ENCODE measurements at regions not wholly inside any gene's neighbourhood (a gene's known extent, or its start where the extent isn't known, plus 50 kb on each side); places are given as distances from the start of the nearest gene placed in this dataset.

DNA sequence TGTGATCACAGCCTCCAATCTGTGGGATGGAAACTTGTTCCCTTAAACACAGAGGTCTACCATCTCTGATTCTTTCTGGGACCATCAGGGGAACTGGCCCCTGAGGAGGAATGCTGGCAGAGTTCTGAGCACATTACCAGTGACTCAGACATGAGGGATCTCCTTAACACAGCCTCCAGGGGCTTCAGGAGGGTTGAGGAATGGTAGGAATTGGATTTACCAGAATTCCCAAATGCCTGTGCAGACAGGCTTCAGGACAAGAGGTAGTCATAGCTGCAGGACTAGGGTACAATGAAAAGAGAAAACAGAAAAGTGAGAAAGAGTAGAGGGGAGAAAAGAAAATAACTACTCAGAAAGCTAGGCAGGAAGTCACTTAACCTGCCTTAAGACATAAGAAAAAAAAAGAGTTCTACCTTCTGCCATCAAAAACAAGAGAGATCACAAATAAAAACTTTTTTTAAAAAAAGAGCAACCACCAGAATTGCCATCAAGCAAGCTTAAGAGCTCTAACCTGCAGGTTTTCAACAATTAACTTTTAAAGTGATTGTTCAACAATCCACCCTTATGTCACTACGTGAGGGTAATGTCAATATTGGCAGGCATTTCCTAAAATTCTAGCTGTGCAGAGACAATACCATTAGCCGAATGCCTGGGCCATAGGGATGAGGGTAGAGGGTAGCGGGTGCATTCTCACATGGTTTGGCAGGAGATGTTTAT lies 524.4 kb downstream of the BCL11A start:
- TF ChIP-seq POLR2A (IDR thresholded peaks at IDR 0.05; ENCODE audit: low read depth, low read length) (no peak), HDAC2 (IDR thresholded peaks at IDR 0.05) (no peak), JUND (IDR thresholded peaks at IDR 0.05; ENCODE audit: low read depth, low read length) (no peak), EGR1 (IDR thresholded peaks at IDR 0.05; ENCODE audit: borderline replicate concordance in 1 of 2, low read depth in 2 of 2, low read length in 2 of 2) (no peak), POLR2AphosphoS5 (IDR thresholded peaks at IDR 0.05; ENCODE audit: low read length) (no peak), YY1 (IDR thresholded peaks at IDR 0.05; ENCODE audit: low read depth, low read length) (no peak), CBX5 (IDR thresholded peaks at IDR 0.05; ENCODE audit: low read depth) (no peak), SIN3A (IDR thresholded peaks at IDR 0.05; ENCODE audit: low read depth, low read length) (no peak)
- TF ChIP-seq, protein P1, sequence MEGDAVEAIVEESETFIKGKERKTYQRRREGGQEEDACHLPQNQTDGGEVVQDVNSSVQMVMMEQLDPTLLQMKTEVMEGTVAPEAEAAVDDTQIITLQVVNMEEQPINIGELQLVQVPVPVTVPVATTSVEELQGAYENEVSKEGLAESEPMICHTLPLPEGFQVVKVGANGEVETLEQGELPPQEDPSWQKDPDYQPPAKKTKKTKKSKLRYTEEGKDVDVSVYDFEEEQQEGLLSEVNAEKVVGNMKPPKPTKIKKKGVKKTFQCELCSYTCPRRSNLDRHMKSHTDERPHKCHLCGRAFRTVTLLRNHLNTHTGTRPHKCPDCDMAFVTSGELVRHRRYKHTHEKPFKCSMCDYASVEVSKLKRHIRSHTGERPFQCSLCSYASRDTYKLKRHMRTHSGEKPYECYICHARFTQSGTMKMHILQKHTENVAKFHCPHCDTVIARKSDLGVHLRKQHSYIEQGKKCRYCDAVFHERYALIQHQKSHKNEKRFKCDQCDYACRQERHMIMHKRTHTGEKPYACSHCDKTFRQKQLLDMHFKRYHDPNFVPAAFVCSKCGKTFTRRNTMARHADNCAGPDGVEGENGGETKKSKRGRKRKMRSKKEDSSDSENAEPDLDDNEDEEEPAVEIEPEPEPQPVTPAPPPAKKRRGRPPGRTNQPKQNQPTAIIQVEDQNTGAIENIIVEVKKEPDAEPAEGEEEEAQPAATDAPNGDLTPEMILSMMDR (IDR thresholded peaks at IDR 0.05 in 2 of 3, conservative IDR thresholded peaks at IDR 0.05 in 1 of 3; ENCODE audit: control insufficient read depth in 2 of 3, extremely low read depth in 1 of 3, insufficient read depth in 1 of 3, low read depth in 3 of 3, low read length in 3 of 3): no peak

Data from GM12878 (cell line).